ENCODE measurements at regions not wholly inside any gene's neighbourhood (a gene's known extent, or its start where the extent isn't known, plus 50 kb on each side); places are given as distances from the start of the nearest gene placed in this dataset.

GRCh38 chr16:52834736-52835465, 217.8 kb downstream of the CHD9NB start:
- TF ChIP-seq POLR2AphosphoS5 (IDR thresholded peaks at IDR 0.05; ENCODE audit: low read depth), result no peak
- TF ChIP-seq CTCF (conservative IDR thresholded peaks at IDR 0.05; ENCODE audit: low read depth in 2 of 2), result no peak
- TF ChIP-seq REST (IDR thresholded peaks at IDR 0.05; ENCODE audit: unreplicated experiment), result no peak
- TF ChIP-seq EZH2phosphoT487 (IDR thresholded peaks at IDR 0.05; ENCODE audit: unreplicated experiment), result no peak
- no peak for TF ChIP-seq CREB1 (CRISPR knock-in tag; IDR thresholded peaks at IDR 0.05; ENCODE audit: low read depth)

All from GM23338 (cell line).